Lower leg skin (tissue), 3 donors: ENCODE measurements at regions not wholly inside any gene's neighbourhood (a gene's known extent, or its start where the extent isn't known, plus 50 kb on each side); places are given as distances from the start of the nearest gene placed in this dataset.

Experiments used
- CTCF ChIP-seq, 3 donors: fragments of 450-650 bp; IDR thresholded peaks; one replicate each; pipeline ENCODE4 v1.5.1; 2016; ENCODE audit warnings: antibody characterized with exemption in 3 of 3, mild to moderate bottlenecking in 3 of 3, moderate library complexity in 2 of 3
- POLR2A ChIP-seq, 2 donors: fragments of 450-650 bp; IDR thresholded peaks; one replicate each; pipeline ENCODE4 v1.6.1; 2016 to 2017; ENCODE audit warnings: antibody characterized with exemption in 2 of 2, mild to moderate bottlenecking in 1 of 2, moderate library complexity in 1 of 2

- TF ChIP-seq POLR2A (IDR thresholded peaks at IDR 0.05), result no peak
- no peak for TF ChIP-seq CTCF (IDR thresholded peaks at IDR 0.05)
Measured at GRCh38 chr12:84702001-84702400, 210.6 kb downstream of the SLC6A15 start.
